ENCODE measurements at regions not wholly inside any gene's neighbourhood (a gene's known extent, or its start where the extent isn't known, plus 50 kb on each side); places are given as distances from the start of the nearest gene placed in this dataset.

DNA sequence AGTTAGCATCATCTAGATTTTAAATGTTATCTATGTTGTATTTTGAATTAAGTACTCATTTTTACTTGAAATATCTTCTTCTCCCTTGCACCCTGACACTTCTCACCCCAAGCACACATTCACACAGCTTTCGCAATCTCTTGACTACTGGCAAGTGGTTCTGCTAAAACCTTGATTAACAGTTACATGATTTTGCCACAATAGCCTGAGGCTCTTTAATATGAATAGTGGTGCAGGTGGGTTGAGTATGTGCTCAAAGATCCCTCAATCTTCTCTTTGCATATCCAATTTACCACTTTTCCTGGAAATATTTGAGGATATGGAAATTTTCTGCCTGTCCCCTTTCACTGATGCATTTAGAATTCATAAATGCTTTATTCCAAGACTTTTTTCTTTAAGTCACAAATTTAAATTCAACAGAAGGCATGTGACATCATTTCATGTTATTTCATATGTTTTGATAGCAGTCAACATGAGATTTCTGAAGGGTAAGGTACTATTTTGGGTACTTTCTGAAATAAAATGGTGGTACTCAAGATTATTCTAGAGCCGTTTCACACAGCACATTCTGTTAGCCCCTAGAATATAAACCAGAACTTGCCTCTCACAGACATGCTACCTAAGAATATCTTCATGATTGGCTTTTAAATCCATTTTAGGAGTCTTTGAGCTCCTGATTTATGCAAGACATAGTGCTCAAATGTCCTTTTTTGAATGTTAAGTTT is 339.7 kb downstream of the RPRM start:
- no peak for DNase-seq
- Histone ChIP-seq H3K36me3 (ENCODE audit: insufficient read depth, low read length) (no peaks in the 10 kb centered on the region), H3K9me3 (ENCODE audit: insufficient read depth, low read length, severe bottlenecking) (no peaks in the 10 kb centered on the region)

DNA sequence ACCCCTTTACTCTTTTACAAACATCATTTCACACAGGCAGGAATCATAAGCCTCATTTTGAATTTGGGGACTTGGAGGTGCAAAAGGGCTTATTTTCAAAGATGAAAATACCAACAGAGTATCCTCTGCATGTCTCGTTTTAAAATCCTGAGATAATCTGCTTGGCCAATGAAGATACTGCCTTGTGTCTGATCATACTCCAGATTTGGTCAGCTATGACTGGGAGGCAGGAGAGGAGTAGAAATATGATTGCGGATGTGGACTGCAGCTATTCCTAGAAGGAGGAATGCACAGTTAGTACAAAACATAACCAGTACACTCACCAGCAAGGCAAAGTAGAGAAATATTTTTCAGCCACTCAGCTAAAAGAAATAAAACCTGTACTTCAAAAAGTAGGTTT is 342.3 kb downstream of the RPRM start:
- no peaks in the 10 kb centered on the region for H3K27me3 ChIP-seq (ENCODE audit: insufficient read depth, low read length, poor library complexity)
- no peak overlapping the region for H2AFZ ChIP-seq (ENCODE audit: low read depth, low read length)
- ATAC-seq (ENCODE audit: insufficient read depth, low read depth): no peak
- no peak for DNase-seq
- no peak overlapping the region for H3K4me3 ChIP-seq (ENCODE audit: low read depth in 1 of 2, low read length in 2 of 2)
- H3K9ac ChIP-seq (ENCODE audit: low read depth, low read length): no peak overlapping the region
- no peaks in the 10 kb centered on the region for H3K4me1 ChIP-seq (ENCODE audit: insufficient read depth, low read length)
- TF ChIP-seq, protein P1, sequence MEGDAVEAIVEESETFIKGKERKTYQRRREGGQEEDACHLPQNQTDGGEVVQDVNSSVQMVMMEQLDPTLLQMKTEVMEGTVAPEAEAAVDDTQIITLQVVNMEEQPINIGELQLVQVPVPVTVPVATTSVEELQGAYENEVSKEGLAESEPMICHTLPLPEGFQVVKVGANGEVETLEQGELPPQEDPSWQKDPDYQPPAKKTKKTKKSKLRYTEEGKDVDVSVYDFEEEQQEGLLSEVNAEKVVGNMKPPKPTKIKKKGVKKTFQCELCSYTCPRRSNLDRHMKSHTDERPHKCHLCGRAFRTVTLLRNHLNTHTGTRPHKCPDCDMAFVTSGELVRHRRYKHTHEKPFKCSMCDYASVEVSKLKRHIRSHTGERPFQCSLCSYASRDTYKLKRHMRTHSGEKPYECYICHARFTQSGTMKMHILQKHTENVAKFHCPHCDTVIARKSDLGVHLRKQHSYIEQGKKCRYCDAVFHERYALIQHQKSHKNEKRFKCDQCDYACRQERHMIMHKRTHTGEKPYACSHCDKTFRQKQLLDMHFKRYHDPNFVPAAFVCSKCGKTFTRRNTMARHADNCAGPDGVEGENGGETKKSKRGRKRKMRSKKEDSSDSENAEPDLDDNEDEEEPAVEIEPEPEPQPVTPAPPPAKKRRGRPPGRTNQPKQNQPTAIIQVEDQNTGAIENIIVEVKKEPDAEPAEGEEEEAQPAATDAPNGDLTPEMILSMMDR (IDR thresholded peaks at IDR 0.05; ENCODE audit: borderline replicate concordance, extremely low read depth, low read length, poor library complexity, severe bottlenecking): no peak
- no peak overlapping the region for H3K27ac ChIP-seq (ENCODE audit: low read length)
- H4K20me1 ChIP-seq (ENCODE audit: insufficient read depth, low read length): no peaks in the 10 kb centered on the region
- no peaks in the 10 kb centered on the region for H3K79me2 ChIP-seq (ENCODE audit: insufficient read depth, low read length)
- H3K4me2 ChIP-seq (ENCODE audit: insufficient read depth, low read length): no peak overlapping the region
- no peaks in the 10 kb centered on the region for H3K36me3 ChIP-seq (ENCODE audit: insufficient read depth, low read length)
- H3K9me3 ChIP-seq (ENCODE audit: insufficient read depth, low read length, severe bottlenecking): no peaks in the 10 kb centered on the region

More for the DNA sequence above, 339.7 kb downstream of the RPRM start:
- Histone ChIP-seq H3K4me2 (ENCODE audit: insufficient read depth, low read length) (no peak overlapping the region), H2AFZ (ENCODE audit: low read depth, low read length) (no peak overlapping the region), H3K27me3 (ENCODE audit: insufficient read depth, low read length, poor library complexity) (no peaks in the 10 kb centered on the region), H3K4me3 (ENCODE audit: low read depth in 1 of 2, low read length in 2 of 2) (no peak overlapping the region), H3K4me1 (ENCODE audit: insufficient read depth, low read length) (no peaks in the 10 kb centered on the region), H3K27ac (ENCODE audit: low read length) (no peak overlapping the region), H4K20me1 (ENCODE audit: insufficient read depth, low read length) (no peaks in the 10 kb centered on the region), H3K9ac (ENCODE audit: low read depth, low read length) (no peak overlapping the region), H3K79me2 (ENCODE audit: insufficient read depth, low read length) (no peaks in the 10 kb centered on the region)
- ATAC-seq (ENCODE audit: insufficient read depth, low read depth): no peak
- TF ChIP-seq, protein P1 (IDR thresholded peaks at IDR 0.05; ENCODE audit: borderline replicate concordance, extremely low read depth, low read length, poor library complexity, severe bottlenecking): no peak
- TF ChIP-seq EZH2 (IDR thresholded peaks at IDR 0.05; ENCODE audit: borderline replicate concordance, low read depth, low read length, severe bottlenecking): no peak

DNA sequence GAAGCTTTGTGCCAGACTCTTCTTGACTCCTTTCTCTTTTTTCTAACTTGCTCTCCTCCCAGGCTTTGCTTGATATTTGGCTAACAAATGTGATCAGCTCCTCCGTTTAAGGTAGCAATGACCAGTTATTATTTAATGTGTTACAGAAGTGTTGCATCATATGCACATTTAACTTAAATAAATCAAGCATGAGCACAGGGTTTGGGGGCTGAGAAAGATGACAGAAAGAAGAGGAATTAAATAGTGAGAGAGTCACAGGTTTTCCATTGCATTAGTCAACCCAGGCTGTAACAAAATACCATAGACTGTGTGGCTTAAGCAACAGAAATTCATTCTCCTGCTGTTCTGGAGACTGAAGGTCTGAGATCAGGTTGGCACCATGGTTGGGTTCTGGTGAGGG is 343.8 kb downstream of the RPRM start:
- no peak overlapping the region for H3K4me3 ChIP-seq (ENCODE audit: low read depth in 1 of 2, low read length in 2 of 2)
- no peak overlapping the region for H3K4me2 ChIP-seq (ENCODE audit: insufficient read depth, low read length)
- H3K79me2 ChIP-seq (ENCODE audit: insufficient read depth, low read length): no peaks in the 10 kb centered on the region
- no peak for DNase-seq
- H3K9ac ChIP-seq (ENCODE audit: low read depth, low read length): no peak overlapping the region
- H2AFZ ChIP-seq (ENCODE audit: low read depth, low read length): no peak overlapping the region
- TF ChIP-seq, protein P1 (IDR thresholded peaks at IDR 0.05; ENCODE audit: borderline replicate concordance, extremely low read depth, low read length, poor library complexity, severe bottlenecking): no peak
- H3K9me3 ChIP-seq (ENCODE audit: insufficient read depth, low read length, severe bottlenecking): no peaks in the 10 kb centered on the region
- no peak for ATAC-seq (ENCODE audit: insufficient read depth, low read depth)
- no peaks in the 10 kb centered on the region for H3K4me1 ChIP-seq (ENCODE audit: insufficient read depth, low read length)
- H4K20me1 ChIP-seq (ENCODE audit: insufficient read depth, low read length): no peaks in the 10 kb centered on the region
- H3K36me3 ChIP-seq (ENCODE audit: insufficient read depth, low read length): no peaks in the 10 kb centered on the region
- H3K27ac ChIP-seq (ENCODE audit: low read length): no peak overlapping the region
- no peaks in the 10 kb centered on the region for H3K27me3 ChIP-seq (ENCODE audit: insufficient read depth, low read length, poor library complexity)

DNA sequence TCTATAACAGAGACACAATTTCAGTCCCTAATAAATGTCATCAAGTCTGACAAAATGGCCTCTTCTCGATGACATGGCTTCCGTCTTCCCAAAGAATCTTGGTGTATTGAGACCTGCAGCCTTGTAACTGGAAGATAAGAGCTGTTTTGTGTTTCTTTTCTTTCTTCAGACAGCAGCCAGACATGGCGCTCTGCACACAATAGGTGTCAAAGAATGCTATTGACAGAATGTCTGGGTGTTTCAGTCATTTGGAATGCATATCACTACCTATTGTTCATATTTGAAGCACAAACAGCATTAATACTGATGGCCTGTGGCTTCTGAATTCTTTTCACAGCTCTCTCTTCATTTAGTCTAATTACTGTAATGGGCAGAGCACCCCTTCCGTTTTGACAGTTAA is 344.8 kb downstream of the RPRM start:
- Histone ChIP-seq H3K4me3 (ENCODE audit: low read depth in 1 of 2, low read length in 2 of 2) (no peak overlapping the region), H3K9me3 (ENCODE audit: insufficient read depth, low read length, severe bottlenecking) (no peaks in the 10 kb centered on the region), H2AFZ (ENCODE audit: low read depth, low read length) (no peak overlapping the region), H3K27ac (ENCODE audit: low read length) (no peak overlapping the region), H3K79me2 (ENCODE audit: insufficient read depth, low read length) (no peaks in the 10 kb centered on the region), H3K4me2 (ENCODE audit: insufficient read depth, low read length) (no peak overlapping the region), H3K9ac (ENCODE audit: low read depth, low read length) (no peak overlapping the region), H3K36me3 (ENCODE audit: insufficient read depth, low read length) (no peaks in the 10 kb centered on the region), H3K4me1 (ENCODE audit: insufficient read depth, low read length) (no peaks in the 10 kb centered on the region), H4K20me1 (ENCODE audit: insufficient read depth, low read length) (no peaks in the 10 kb centered on the region), H3K27me3 (ENCODE audit: insufficient read depth, low read length, poor library complexity) (no peaks in the 10 kb centered on the region)
- ATAC-seq (ENCODE audit: insufficient read depth, low read depth) (no peak), DNase-seq (no peak)
- TF ChIP-seq, protein P1 (IDR thresholded peaks at IDR 0.05; ENCODE audit: borderline replicate concordance, extremely low read depth, low read length, poor library complexity, severe bottlenecking): no peak
- TF ChIP-seq EZH2 (IDR thresholded peaks at IDR 0.05; ENCODE audit: borderline replicate concordance, low read depth, low read length, severe bottlenecking): no peak

All from DND-41 (cell line).